H1 (cell line): ENCODE measurements at regions not wholly inside any gene's neighbourhood (a gene's known extent, or its start where the extent isn't known, plus 50 kb on each side); places are given as distances from the start of the nearest gene placed in this dataset.
A peak's percentile ranks its signal among the peaks of the same experiment; 100 is the strongest.

ENCODE experiments used
- CTCF ChIA-PET: fragments of 300-600 bp; sonication (Branson Sonifier 250); formaldehyde crosslinking; loops from one replicate; lab custom pipeline; 2021; ENCODE audit not compliant: partially characterized antibody; lab: Charles Lee
- POLR2A ChIA-PET: fragments of 300-600 bp; sonication (Branson Sonifier 250); formaldehyde crosslinking; loops from one replicate; lab custom pipeline; 2021; ENCODE audit warnings: inconsistent platforms; ENCODE audit not compliant: partially characterized antibody; lab: Charles Lee
- DNase-seq, 2 experiments: peaks; one replicate each; pipeline versions ENCODE4 v3.0.0 to v3.0.0-alpha.2; 2010 to 2022; ENCODE audit warnings: low spot score in 2 of 2, low read depth in 1 of 2, mixed read lengths in 1 of 2
- FAIRE-seq: peaks from 2 replicates; lab custom pipeline; 2011; peaks lifted over from hg19 to GRCh38; lab: Jason Lieb, UNC
- H2AFZ ChIP-seq: 2 replicates; pipeline ENCODE4 v1.8.1; 2012; ENCODE audit warnings: low read length, inconsistent platforms
- H2AK5ac ChIP-seq: 2 replicates; pipeline ENCODE4 v1.6.1; 2013; ENCODE audit warnings: low read depth, low read length
- H2BK120ac ChIP-seq: replicated peaks from 2 replicates; pipeline ENCODE3; 2013; ENCODE audit warnings: low read depth, low read length, inconsistent platforms
- H2BK12ac ChIP-seq: 2 replicates; pipeline ENCODE4 v1.6.1; 2013; ENCODE audit warnings: low read depth, low read length
- H2BK15ac ChIP-seq: 2 replicates; pipeline ENCODE4 v1.6.1; 2013; ENCODE audit warnings: low read length
- H2BK20ac ChIP-seq: 2 replicates; pipeline ENCODE4 v1.6.1; 2013; ENCODE audit warnings: low read length
- H2BK5ac ChIP-seq: 2 replicates; pipeline ENCODE4 v1.6.1; 2013; ENCODE audit warnings: low read depth, low read length
- H3K14ac ChIP-seq: 2 replicates; pipeline ENCODE4 v1.6.1; 2013; ENCODE audit warnings: inconsistent platforms; ENCODE audit not compliant: insufficient read length
- H3K18ac ChIP-seq: 2 replicates; pipeline ENCODE4 v1.6.1; 2013; ENCODE audit warnings: low read length; ENCODE audit errors: extremely low read depth
- H3K23ac ChIP-seq: 2 replicates; pipeline ENCODE4 v1.6.1; 2013; ENCODE audit warnings: inconsistent platforms; ENCODE audit not compliant: insufficient read length
- H3K23me2 ChIP-seq: 2 replicates; pipeline ENCODE4 v1.6.1; 2013; ENCODE audit warnings: low read depth, low read length
- H3K27ac ChIP-seq: 2 replicates; pipeline ENCODE4 v1.6.1; 2011; ENCODE audit warnings: low read depth, low read length, inconsistent platforms
- H3K27me3 ChIP-seq, 4 experiments: replicated peaks in 1 of 4; 1 replicate in 1 of 4; 2 replicates in 3 of 4; pipeline versions ENCODE4 v1.6.1 to v1.8.1; 2011 to 2013; ENCODE audit warnings: low read length in 3 of 4, mild to moderate bottlenecking in 3 of 4, inconsistent platforms in 2 of 4, mixed read lengths in 2 of 4, moderate library complexity in 1 of 4; ENCODE audit not compliant: control insufficient read depth in 3 of 4, insufficient read depth in 3 of 4; ENCODE audit errors: extremely low read depth in 1 of 4
- H3K36me3 ChIP-seq, 4 experiments: 2 replicates each; pipeline versions ENCODE4 v1.6.1 to v1.8.1; 2011 to 2013; ENCODE audit warnings: mild to moderate bottlenecking in 4 of 4, low read length in 3 of 4, moderate library complexity in 2 of 4, control low read depth in 1 of 4, inconsistent platforms in 1 of 4; ENCODE audit not compliant: insufficient read depth in 4 of 4, control insufficient read depth in 2 of 4
- H3K4ac ChIP-seq: replicated peaks from 2 replicates; pipeline ENCODE3; 2013; ENCODE audit warnings: low read length, low read depth, mixed read lengths, inconsistent platforms; ENCODE audit not compliant: insufficient read length
- H3K4me1 ChIP-seq, 4 experiments: replicated peaks in 1 of 4; 1 replicate in 1 of 4; 2 replicates in 3 of 4; pipeline versions ENCODE4 v1.6.1 to v1.8.1; 2011 to 2013; ENCODE audit warnings: low read length in 3 of 4, inconsistent platforms in 2 of 4, mixed read lengths in 1 of 4; ENCODE audit not compliant: insufficient read depth in 4 of 4, control insufficient read depth in 3 of 4
- H3K4me2 ChIP-seq, 2 experiments: 2 replicates each; pipeline versions ENCODE4 v1.6.1 to v1.8.1; 2011 to 2013; ENCODE audit warnings: low read depth in 2 of 2, low read length in 2 of 2, control low read depth in 1 of 2, inconsistent platforms in 1 of 2, mild to moderate bottlenecking in 1 of 2; ENCODE audit not compliant: insufficient read depth in 1 of 2
- H3K4me3 ChIP-seq, 4 experiments: fragments of 200-600, 300-600 bp in 1 of 4; sonication (generic), shearing (Covaris generic), sonication (Bioruptor Twin) in 1 of 4; 2 replicates each; pipeline versions ENCODE4 v1.5.1 to v1.8.1; 2011 to 2016; ENCODE audit warnings: low read length in 4 of 4, low read depth in 3 of 4, control low read depth in 2 of 4, inconsistent platforms in 2 of 4, mild to moderate bottlenecking in 2 of 4, mixed read lengths in 1 of 4, moderate library complexity in 1 of 4; ENCODE audit not compliant: insufficient read depth in 2 of 4; ENCODE audit errors: extremely low read depth in 1 of 4
- H3K56ac ChIP-seq: replicated peaks from 2 replicates; pipeline ENCODE3; 2013; ENCODE audit warnings: low read depth, mild to moderate bottlenecking, mixed read lengths, low read length, inconsistent platforms; ENCODE audit not compliant: insufficient read length
- H3K79me1 ChIP-seq: 2 replicates; pipeline ENCODE4 v1.6.1; 2013; ENCODE audit warnings: low read depth, low read length, control low read depth
- H3K79me2 ChIP-seq, 2 experiments: 2 replicates each; pipeline versions ENCODE4 v1.6.1 to v1.8.1; 2012 to 2013; ENCODE audit warnings: low read length in 2 of 2, mild to moderate bottlenecking in 2 of 2, inconsistent platforms in 1 of 2; ENCODE audit not compliant: insufficient read depth in 2 of 2, control insufficient read depth in 1 of 2
- H3K9ac ChIP-seq, 4 experiments: replicated peaks in 1 of 4; 1 replicate in 1 of 4; 2 replicates in 3 of 4; pipeline versions ENCODE4 v1.6.1 to v1.8.1; 2011 to 2013; ENCODE audit warnings: low read depth in 3 of 4, low read length in 3 of 4, control low read depth in 2 of 4, mild to moderate bottlenecking in 2 of 4, moderate library complexity in 2 of 4, inconsistent platforms in 1 of 4; ENCODE audit errors: extremely low read depth in 1 of 4
- H3K9me3 ChIP-seq, 2 experiments: 2 replicates each; pipeline versions ENCODE4 v1.6.1 to v1.8.1; 2012 to 2013; ENCODE audit warnings: mild to moderate bottlenecking in 2 of 2, moderate library complexity in 2 of 2, control low read depth in 1 of 2, inconsistent platforms in 1 of 2, low read depth in 1 of 2, low read length in 1 of 2, mixed read lengths in 1 of 2; ENCODE audit not compliant: insufficient read depth in 2 of 2
- H4K20me1 ChIP-seq, 2 experiments: replicated peaks in 1 of 2; 2 replicates each; pipeline versions ENCODE3 to v1.8.1; 2011 to 2013; ENCODE audit warnings: inconsistent platforms in 2 of 2, low read length in 2 of 2, mild to moderate bottlenecking in 1 of 2; ENCODE audit not compliant: insufficient read depth in 2 of 2, control insufficient read depth in 1 of 2
- H4K5ac ChIP-seq: 2 replicates; pipeline ENCODE4 v1.6.1; 2013; ENCODE audit warnings: low read length, low read depth, mixed read lengths, inconsistent platforms; ENCODE audit not compliant: insufficient read length
- H4K8ac ChIP-seq: 2 replicates; pipeline ENCODE4 v1.8.0; 2013; ENCODE audit warnings: mild to moderate bottlenecking, moderate library complexity, low read length, inconsistent platforms; ENCODE audit not compliant: insufficient read depth; ENCODE audit errors: extremely low read depth
- H4K91ac ChIP-seq: replicated peaks from 2 replicates; pipeline ENCODE3; 2013; ENCODE audit warnings: low read length, mixed read lengths, inconsistent platforms; ENCODE audit not compliant: insufficient read length
- CTCF ChIP-seq, 3 experiments: IDR thresholded peaks; 1 replicate in 2 of 3; 2 replicates in 1 of 3; pipeline versions ENCODE4 v1.5.1 to v1.6.1; 2011; ENCODE audit warnings: low read length in 3 of 3, mild to moderate bottlenecking in 3 of 3, inconsistent platforms in 2 of 3, low read depth in 1 of 3, moderate library complexity in 1 of 3; ENCODE audit not compliant: insufficient read depth in 1 of 3; ENCODE audit errors: control extremely low read depth in 1 of 3
- KDM1A ChIP-seq: fragments of 200-600, 300-600 bp; sonication (generic); IDR thresholded peaks from 2 replicates; pipeline ENCODE4 v1.7.1; 2016; ENCODE audit warnings: mild to moderate bottlenecking, low read length, borderline replicate concordance
- POLR2AphosphoS5 ChIP-seq: IDR thresholded peaks from 2 replicates; pipeline ENCODE4 v1.6.1; 2011; ENCODE audit warnings: low read depth, low read length
- POU5F1 ChIP-seq: IDR thresholded peaks from 2 replicates; pipeline ENCODE4 v1.6.1; 2011; ENCODE audit warnings: low read depth, mild to moderate bottlenecking, low read length, moderate library complexity
- SIN3A ChIP-seq, 2 experiments: IDR thresholded peaks in 1 of 2; conservative IDR thresholded peaks in 1 of 2; 2 replicates each; pipeline ENCODE4 v1.6.1; 2011 to 2012; ENCODE audit warnings: low read length in 2 of 2, improper control_type of control experiment in 1 of 2, low read depth in 1 of 2, mild to moderate bottlenecking in 1 of 2
- SP2 ChIP-seq: IDR thresholded peaks from 2 replicates; pipeline ENCODE4 v1.6.1; 2012; ENCODE audit warnings: mild to moderate bottlenecking, low read length, inconsistent platforms
- WGBS, 2 experiments: shearing (Covaris generic) in 1 of 2; methylation state at CpG; one replicate each; pipeline versions ENCODE4 v1.1.6 to v1.1.7; 2013 to 2015; ENCODE audit warnings: low lambda C conversion rate in 2 of 2, mixed read lengths in 2 of 2, inconsistent platforms in 1 of 2, low coverage in 1 of 2, missing lambda C conversion rate in 1 of 2; ENCODE audit not compliant: insufficient replicate concordance in 2 of 2, insufficient coverage in 1 of 2, insufficient read length in 1 of 2; ENCODE audit errors: extremely low coverage in 1 of 2, missing lambda C conversion rate in 1 of 2; 5-methylcytosine and 5-hydroxymethylcytosine counted together

GRCh38 chr3:140753865-140754754 lies 76.2 kb downstream of the TRIM42 start:
- no peak overlapping the region for H3K14ac ChIP-seq
- WGBS, 2 experiments = 84% methylated on average over 4 of the region's 4 CpGs; no CpG with 5 or more reads in 1 of the 2 experiments
- CTCF ChIA-PET = interaction anchor here (1.1 to 2.3 kb wide), 5 partner anchors 9 to 144 kb away, joined by 3 to 8 read pairs (median 4); no protein-coding TSS in a partner anchor

More at GRCh38 chr3:140753865-140754754, 76.2 kb downstream of the TRIM42 start:
- Histone ChIP-seq H3K4me1 (no peaks in the 10 kb centered on the region), H3K23ac (no peak overlapping the region), H4K5ac (no peak overlapping the region), H3K4me2 (no peak overlapping the region), H2BK12ac (no peak overlapping the region), H2AK5ac (no peak overlapping the region), H3K23me2 (no peaks in the 10 kb centered on the region), H4K91ac (no peak overlapping the region), H3K27me3 (no peaks in the 10 kb centered on the region), H3K18ac (no peak overlapping the region), H2BK5ac (no peak overlapping the region), H4K20me1 (no peaks in the 10 kb centered on the region), H3K9ac (no peak overlapping the region), H3K79me2 (no peaks in the 10 kb centered on the region), H4K8ac (no peak overlapping the region), H3K36me3 (no peaks in the 10 kb centered on the region), H2BK120ac (no peak overlapping the region), H3K9me3 (no peaks in the 10 kb centered on the region), H3K56ac (no peak overlapping the region), H2BK15ac (no peak overlapping the region), H3K27ac (no peak overlapping the region), H2AFZ (no peak overlapping the region), H3K79me1 (no peaks in the 10 kb centered on the region), H2BK20ac (no peak overlapping the region), H3K4me3 (no peak overlapping the region), H3K4ac (no peak overlapping the region)
- no peak for FAIRE-seq
- POLR2A ChIA-PET = no interaction called here
- DNase-seq = no peak
- no peak for TF ChIP-seq POLR2AphosphoS5
- TF ChIP-seq KDM1A = no peak
- TF ChIP-seq CTCF (IDR thresholded peaks at IDR 0.05; ENCODE audit: control extremely low read depth in 1 of 3, insufficient read depth in 1 of 3, low read depth in 1 of 3, low read length in 3 of 3) = peak in 1 of 3 experiments; percentile 15; a peak in 1 of 4 replicates
- no peak for TF ChIP-seq SIN3A (conservative IDR thresholded peaks at IDR 0.05 in 1 of 2, IDR thresholded peaks at IDR 0.05 in 1 of 2; ENCODE audit: low read depth in 1 of 2, low read length in 2 of 2)
- no peak for TF ChIP-seq SP2
- no peak for TF ChIP-seq POU5F1
